SU-DHL-6 (cell line): ENCODE measurements at regions not wholly inside any gene's neighbourhood (a gene's known extent, or its start where the extent isn't known, plus 50 kb on each side); places are given as distances from the start of the nearest gene placed in this dataset.
"Not testable (repeated sequence)": the region's sequence is repeated elsewhere in the genome, so short reads cannot be mapped to it uniquely, and the experiment has no call there.

Experiments
- H2AFZ ChIP-seq: fragments of 200-600 bp; sonication (generic); 2 replicates; pipeline ENCODE4 v1.6.1; 2014; ENCODE audit warnings: low read depth, mild to moderate bottlenecking, moderate library complexity, mixed read lengths, antibody characterized with exemption, low read length; ENCODE audit not compliant: severe bottlenecking
- H3F3A ChIP-seq: fragments of 200-600 bp; shearing (Covaris generic); 2 replicates; pipeline ENCODE4 v1.6.0; 2016; ENCODE audit warnings: antibody characterized with exemption, mild to moderate bottlenecking; ENCODE audit not compliant: insufficient read depth
- H3K27ac ChIP-seq: fragments of 200-600 bp; sonication (generic); 2 replicates; pipeline ENCODE4 v1.5.1; 2016; ENCODE audit warnings: low read depth, mild to moderate bottlenecking, low read length, moderate library complexity, mixed read lengths
- H3K27me3 ChIP-seq: fragments of 200-600 bp; sonication (generic), shearing (Covaris generic); 2 replicates; pipeline ENCODE4 v1.6.0; 2014; ENCODE audit warnings: mild to moderate bottlenecking, low read length
- H3K36me3 ChIP-seq: fragments of 200-600 bp; sonication (generic); 2 replicates; pipeline ENCODE4 v1.6.1; 2014; ENCODE audit warnings: mild to moderate bottlenecking, low read length, mixed read lengths
- H3K4me2 ChIP-seq: fragments of 300-600, 200-600 bp; shearing (Covaris generic), sonication (generic); 2 replicates; pipeline ENCODE4 v1.6.0; 2014; ENCODE audit warnings: low read length, low read depth, mild to moderate bottlenecking; ENCODE audit not compliant: poor library complexity, severe bottlenecking
- H3K4me3 ChIP-seq: fragments of 200-600 bp; sonication (generic); 2 replicates; pipeline ENCODE4 v1.5.1; 2014; ENCODE audit warnings: antibody characterized with exemption, low read length, mild to moderate bottlenecking, mixed read lengths; ENCODE audit not compliant: insufficient read depth, poor library complexity, severe bottlenecking
- H3K79me2 ChIP-seq: fragments of 200-600 bp; sonication (generic); 2 replicates; pipeline ENCODE4 v1.6.1; 2014; ENCODE audit warnings: mild to moderate bottlenecking, low read length, moderate library complexity; ENCODE audit not compliant: insufficient read depth
- H3K9ac ChIP-seq: fragments of 200-600 bp; sonication (generic); 2 replicates; pipeline ENCODE4 v1.7.0; 2014; ENCODE audit warnings: mild to moderate bottlenecking, low read length
- H3K9me2 ChIP-seq: fragments of 200-600 bp; sonication (generic); replicated peaks from 2 replicates; pipeline ENCODE4 v1.6.1; 2014; ENCODE audit warnings: low read length; ENCODE audit not compliant: insufficient read depth
- H3K9me3 ChIP-seq: fragments of 200-600 bp; sonication (generic); 2 replicates; pipeline ENCODE4 v1.6.1; 2014; ENCODE audit warnings: low read length, mixed read lengths; ENCODE audit not compliant: insufficient read depth
- H4K20me1 ChIP-seq: fragments of 200-600 bp; sonication (generic); 2 replicates; pipeline ENCODE4 v1.6.1; 2014; ENCODE audit warnings: low read depth, mild to moderate bottlenecking, antibody characterized with exemption, low read length, moderate library complexity, mixed read lengths
- CTCF ChIP-seq: fragments of 200-600 bp; sonication (generic); IDR thresholded peaks from one replicate; pipeline ENCODE4 v1.5.1; 2017; ENCODE audit warnings: antibody characterized with exemption, mild to moderate bottlenecking, low read length, moderate library complexity; ENCODE audit not compliant: insufficient read depth, poor library complexity, severe bottlenecking
- EZH2phosphoT487 ChIP-seq: fragments of 200-600 bp; sonication (generic), shearing (Covaris generic); conservative IDR thresholded peaks from 2 replicates; pipeline ENCODE4 v1.6.1; 2018; ENCODE audit warnings: mild to moderate bottlenecking, antibody characterized with exemption, low read length, moderate library complexity, mixed read lengths

GRCh38 chr2:138272524-138273195 lies 228.9 kb upstream of the SPOPL start:
- Histone ChIP-seq H3K79me2 (no peaks in the 10 kb centered on the region), H3K9me2 (no peaks in the 10 kb centered on the region), H3K36me3 (no peaks in the 10 kb centered on the region), H3F3A (no peaks in the 10 kb centered on the region), H3K4me3 (no peak overlapping the region), H3K27ac (no peak overlapping the region), H2AFZ (no peak overlapping the region), H3K4me2 (no peak overlapping the region), H3K27me3 (no peaks in the 10 kb centered on the region), H4K20me1 (no peaks in the 10 kb centered on the region), H3K9ac (no peak overlapping the region), H3K9me3 (no peaks in the 10 kb centered on the region)
- TF ChIP-seq CTCF = no peak
- TF ChIP-seq EZH2phosphoT487 = no peak

DNA sequence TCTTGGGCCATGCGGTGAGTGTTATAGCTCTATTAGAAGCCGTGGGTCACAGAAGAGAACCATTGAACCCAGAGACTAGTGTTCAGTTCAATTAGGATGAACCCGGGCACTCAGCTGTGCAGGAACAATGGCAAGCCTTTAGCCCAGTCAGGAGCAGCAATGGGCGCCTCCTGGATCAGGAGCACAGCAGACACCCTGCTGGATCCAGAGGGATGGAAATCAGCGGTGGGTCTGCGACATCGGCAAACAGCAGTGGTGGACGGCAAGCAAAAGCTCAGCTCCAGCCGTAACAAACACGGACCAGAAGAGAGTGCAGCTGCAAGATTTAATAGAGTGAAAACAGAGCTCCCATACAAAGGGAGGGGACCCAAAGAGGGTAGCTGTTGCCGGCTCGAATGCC lies 228.3 kb upstream of the SPOPL start:
- not testable (repeated sequence) for H2AFZ ChIP-seq, H3K9ac ChIP-seq, H3K4me2 ChIP-seq, H3F3A ChIP-seq, H4K20me1 ChIP-seq, H3K4me3 ChIP-seq, H3K9me2 ChIP-seq, H3K27me3 ChIP-seq, H3K27ac ChIP-seq, H3K9me3 ChIP-seq, H3K79me2 ChIP-seq, H3K36me3 ChIP-seq

DNA sequence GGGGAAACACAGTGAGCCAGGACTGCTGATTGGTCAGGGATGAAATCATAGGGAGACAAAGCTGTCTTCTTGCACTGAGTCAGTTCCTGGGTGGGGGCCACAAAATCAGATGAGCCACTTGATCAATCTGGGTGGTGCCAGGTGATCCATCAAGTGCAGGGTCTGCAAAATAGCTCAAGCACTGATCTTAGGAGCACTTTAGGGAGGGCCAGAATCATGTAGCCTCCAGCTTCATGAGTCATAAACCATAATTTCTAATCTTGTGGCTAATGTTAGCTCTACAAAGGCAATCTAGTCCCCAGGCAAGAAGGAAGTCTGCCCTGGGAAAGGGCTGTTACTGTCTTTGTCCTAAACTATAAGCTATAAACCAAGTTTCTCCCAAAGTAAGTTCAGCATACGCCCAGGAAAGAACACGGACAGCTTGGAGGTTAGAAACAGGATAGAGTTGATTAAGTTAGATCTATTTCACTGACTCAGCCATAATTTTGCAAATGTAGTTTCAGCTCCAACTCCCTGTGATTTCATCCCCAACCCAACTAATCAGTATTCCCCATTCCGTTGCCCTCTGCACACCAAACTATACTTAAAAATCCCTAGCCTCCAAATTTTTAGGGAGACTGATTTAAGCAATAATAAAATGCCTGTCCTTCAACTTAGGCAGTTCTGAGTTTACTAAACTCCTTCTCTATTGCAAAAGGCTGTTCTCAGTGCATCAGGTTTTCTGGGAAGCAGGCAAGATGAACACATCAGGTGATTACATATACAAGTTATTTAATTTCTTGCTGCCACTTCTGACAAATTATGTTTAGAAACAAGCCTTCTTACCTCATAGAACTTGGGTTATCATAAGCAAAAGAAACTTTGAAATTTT lies 226.9 kb upstream of the SPOPL start:
- Histone ChIP-seq H3K27me3 (no peaks in the 10 kb centered on the region), H3K9me3 (no peaks in the 10 kb centered on the region), H3K36me3 (no peaks in the 10 kb centered on the region), H3K27ac (no peak overlapping the region), H3K4me3 (no peak overlapping the region), H2AFZ (no peak overlapping the region), H3K9me2 (no peaks in the 10 kb centered on the region), H3K79me2 (no peaks in the 10 kb centered on the region), H4K20me1 (no peaks in the 10 kb centered on the region), H3F3A (no peaks in the 10 kb centered on the region), H3K9ac (no peak overlapping the region), H3K4me2 (no peak overlapping the region)
- TF ChIP-seq EZH2phosphoT487 (no peak), CTCF (no peak)

GRCh38 chr2:138275292-138275690 lies 226.3 kb upstream of the SPOPL start:
- Histone ChIP-seq H3K27me3 (no peaks in the 10 kb centered on the region), H3K79me2 (no peaks in the 10 kb centered on the region), H3F3A (no peaks in the 10 kb centered on the region), H3K27ac (no peak overlapping the region), H3K9ac (no peak overlapping the region), H2AFZ (no peak overlapping the region), H3K4me3 (no peak overlapping the region), H3K9me2 (no peaks in the 10 kb centered on the region), H3K4me2 (no peak overlapping the region), H3K36me3 (no peaks in the 10 kb centered on the region), H4K20me1 (no peaks in the 10 kb centered on the region), H3K9me3 (no peaks in the 10 kb centered on the region)
- no peak for TF ChIP-seq EZH2phosphoT487
- TF ChIP-seq CTCF = no peak
